RWPE2 (cell line): ENCODE measurements at regions not wholly inside any gene's neighbourhood (a gene's known extent, or its start where the extent isn't known, plus 50 kb on each side); places are given as distances from the start of the nearest gene placed in this dataset.

Experiments used
- ATAC-seq: fragments of 200-7000 bp; cut with Tn5 transposase; 3 replicates; pipeline ENCODE4 v1.9.1; 2021; ENCODE audit warnings: low read depth
- DNase-seq: peaks from one replicate; pipeline ENCODE4 v3.0.0-alpha.2; 2020; ENCODE audit warnings: low spot score
- H3K27ac ChIP-seq: fragments of 450-650 bp; 2 replicates; pipeline ENCODE4 v1.5.1; 2017; ENCODE audit warnings: mild to moderate bottlenecking; ENCODE audit not compliant: poor library complexity, severe bottlenecking
- H3K27me3 ChIP-seq: fragments of 250-450 bp; sonication (Bioruptor Pico); 2 replicates; pipeline ENCODE4 v1.5.1; 2021; ENCODE audit warnings: mild to moderate bottlenecking, moderate library complexity; ENCODE audit not compliant: insufficient read depth, poor library complexity, severe bottlenecking
- H3K36me3 ChIP-seq: fragments of 250-450 bp; sonication (Bioruptor Pico); 2 replicates; pipeline ENCODE4 v1.5.1; 2020; ENCODE audit warnings: low read depth, mild to moderate bottlenecking, moderate library complexity
- H3K4me1 ChIP-seq: fragments of 250-450 bp; sonication (Bioruptor Pico); 2 replicates; pipeline ENCODE4 v1.5.1; 2021; ENCODE audit warnings: mild to moderate bottlenecking, moderate library complexity; ENCODE audit not compliant: insufficient read depth, poor library complexity, severe bottlenecking
- H3K4me3 ChIP-seq: fragments of 250-450 bp; sonication (Bioruptor Pico); 2 replicates; pipeline ENCODE4 v1.5.1; 2021; ENCODE audit warnings: mild to moderate bottlenecking, moderate library complexity; ENCODE audit not compliant: severe bottlenecking
- H3K9me3 ChIP-seq: fragments of 250-450 bp; sonication (Bioruptor Pico); 2 replicates; pipeline ENCODE4 v1.5.1; 2021; ENCODE audit warnings: mild to moderate bottlenecking, moderate library complexity; ENCODE audit not compliant: severe bottlenecking
- TF ChIP-seq, protein P1 (sequence below): fragments of 450-650 bp; IDR thresholded peaks from one replicate; pipeline ENCODE4 v1.5.1; 2017; ENCODE audit warnings: mild to moderate bottlenecking, moderate library complexity; ENCODE audit not compliant: poor library complexity, severe bottlenecking

DNA sequence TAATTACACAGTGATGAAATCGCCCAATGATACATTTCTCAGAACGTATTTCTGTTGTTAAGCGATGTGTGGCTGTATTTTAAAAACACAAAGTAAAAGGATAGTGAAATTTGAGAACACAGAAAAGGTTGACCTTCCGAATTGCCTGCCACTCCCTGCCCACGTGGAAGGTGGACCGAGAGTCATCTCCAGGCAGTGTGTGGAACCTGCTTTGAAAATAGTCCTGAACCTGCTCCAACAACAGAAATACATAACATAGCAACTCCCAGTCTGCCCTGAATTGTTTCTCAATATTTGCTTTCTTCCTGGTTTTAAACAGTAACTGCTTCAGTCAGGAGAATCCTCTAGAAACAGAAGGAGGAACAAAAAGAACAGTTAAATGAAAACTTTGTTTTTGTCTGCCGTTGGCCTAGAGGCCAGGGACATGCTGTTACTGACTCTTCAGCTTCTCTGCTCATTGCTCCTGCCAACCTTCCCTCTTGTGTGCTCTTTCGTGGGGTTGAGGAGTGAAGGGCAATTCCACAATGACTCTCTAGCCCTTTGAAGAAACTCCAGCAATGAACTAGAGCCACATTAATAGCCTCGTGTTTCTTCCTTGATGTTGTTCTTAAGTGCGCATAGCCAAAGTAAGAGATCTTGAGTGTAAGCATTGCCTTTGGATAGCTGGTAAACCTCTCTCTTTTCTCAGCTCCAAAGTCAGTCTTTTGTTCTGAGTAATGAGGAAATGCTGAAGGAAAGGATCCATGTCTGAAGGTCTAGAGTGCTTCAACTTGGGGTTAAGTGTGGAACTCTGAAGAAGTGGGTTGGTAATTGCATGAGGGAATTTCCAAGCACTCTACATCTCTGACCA lies 452.5 kb upstream of the CCL2 start:
- no peaks in the 10 kb centered on the region for H3K4me1 ChIP-seq
- H3K36me3 ChIP-seq = no peaks in the 10 kb centered on the region
- DNase-seq (no peak), ATAC-seq (no peak)
- H3K27ac ChIP-seq = no peak overlapping the region
- TF ChIP-seq, protein P1, sequence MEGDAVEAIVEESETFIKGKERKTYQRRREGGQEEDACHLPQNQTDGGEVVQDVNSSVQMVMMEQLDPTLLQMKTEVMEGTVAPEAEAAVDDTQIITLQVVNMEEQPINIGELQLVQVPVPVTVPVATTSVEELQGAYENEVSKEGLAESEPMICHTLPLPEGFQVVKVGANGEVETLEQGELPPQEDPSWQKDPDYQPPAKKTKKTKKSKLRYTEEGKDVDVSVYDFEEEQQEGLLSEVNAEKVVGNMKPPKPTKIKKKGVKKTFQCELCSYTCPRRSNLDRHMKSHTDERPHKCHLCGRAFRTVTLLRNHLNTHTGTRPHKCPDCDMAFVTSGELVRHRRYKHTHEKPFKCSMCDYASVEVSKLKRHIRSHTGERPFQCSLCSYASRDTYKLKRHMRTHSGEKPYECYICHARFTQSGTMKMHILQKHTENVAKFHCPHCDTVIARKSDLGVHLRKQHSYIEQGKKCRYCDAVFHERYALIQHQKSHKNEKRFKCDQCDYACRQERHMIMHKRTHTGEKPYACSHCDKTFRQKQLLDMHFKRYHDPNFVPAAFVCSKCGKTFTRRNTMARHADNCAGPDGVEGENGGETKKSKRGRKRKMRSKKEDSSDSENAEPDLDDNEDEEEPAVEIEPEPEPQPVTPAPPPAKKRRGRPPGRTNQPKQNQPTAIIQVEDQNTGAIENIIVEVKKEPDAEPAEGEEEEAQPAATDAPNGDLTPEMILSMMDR = no peak
- H3K9me3 ChIP-seq = no peaks in the 10 kb centered on the region
- no peak overlapping the region for H3K4me3 ChIP-seq
- H3K27me3 ChIP-seq = peaks cover 13% of the 10 kb centered on the region

DNA sequence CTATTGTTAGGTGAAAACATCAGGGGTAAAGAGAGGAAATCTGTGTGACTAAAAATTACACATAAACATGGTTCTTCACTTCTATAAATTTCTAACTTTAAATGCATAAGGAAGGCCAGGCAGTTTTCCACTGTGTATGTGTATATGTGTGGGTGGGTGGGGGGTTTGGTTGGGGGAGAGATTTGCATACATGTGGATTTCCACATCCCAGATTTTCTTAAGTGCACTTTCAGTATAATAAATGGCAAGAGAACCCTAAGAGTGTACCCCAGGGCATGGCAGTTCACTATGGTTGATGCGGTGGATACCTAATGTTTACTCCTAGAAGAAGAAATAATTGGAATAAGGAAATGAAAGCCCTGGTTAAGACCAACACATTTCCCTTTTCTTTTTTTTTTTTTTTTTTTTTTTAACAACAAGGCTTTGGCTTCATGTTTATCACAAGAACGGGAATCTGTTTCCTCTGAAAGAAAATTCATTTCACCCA lies 451.8 kb upstream of the CCL2 start:
- Histone ChIP-seq H3K36me3 (no peaks in the 10 kb centered on the region), H3K4me3 (no peak overlapping the region), H3K4me1 (no peaks in the 10 kb centered on the region), H3K27me3 (peaks cover 13% of the 10 kb centered on the region), H3K27ac (no peak overlapping the region), H3K9me3 (no peaks in the 10 kb centered on the region)
- no peak for DNase-seq
- no peak for ATAC-seq
- TF ChIP-seq, protein P1 = no peak

DNA sequence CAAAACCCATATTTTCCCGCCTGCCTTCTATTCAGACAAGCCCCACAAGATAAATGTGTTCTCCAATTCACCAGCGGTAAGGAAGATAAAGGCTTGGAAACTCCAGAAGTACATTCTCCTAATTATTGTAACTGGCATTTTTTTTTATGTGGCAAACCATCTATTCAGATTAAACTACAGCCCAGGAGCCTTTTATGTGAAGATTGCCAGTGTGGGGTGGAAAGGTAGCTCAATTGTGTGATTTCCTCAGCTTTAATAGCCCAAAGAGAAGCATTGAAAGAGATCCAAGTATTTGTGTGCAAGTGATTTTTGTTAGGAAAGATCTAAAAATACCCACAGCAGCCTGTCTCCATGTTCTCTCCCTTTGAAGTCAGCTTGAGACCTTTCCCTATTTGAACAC lies 451.4 kb upstream of the CCL2 start:
- ATAC-seq (no peak), DNase-seq (no peak)
- Histone ChIP-seq H3K4me1 (no peaks in the 10 kb centered on the region), H3K9me3 (no peaks in the 10 kb centered on the region), H3K36me3 (no peaks in the 10 kb centered on the region), H3K4me3 (no peak overlapping the region), H3K27ac (no peak overlapping the region), H3K27me3 (peaks cover 13% of the 10 kb centered on the region)
- TF ChIP-seq, protein P1 = no peak

DNA sequence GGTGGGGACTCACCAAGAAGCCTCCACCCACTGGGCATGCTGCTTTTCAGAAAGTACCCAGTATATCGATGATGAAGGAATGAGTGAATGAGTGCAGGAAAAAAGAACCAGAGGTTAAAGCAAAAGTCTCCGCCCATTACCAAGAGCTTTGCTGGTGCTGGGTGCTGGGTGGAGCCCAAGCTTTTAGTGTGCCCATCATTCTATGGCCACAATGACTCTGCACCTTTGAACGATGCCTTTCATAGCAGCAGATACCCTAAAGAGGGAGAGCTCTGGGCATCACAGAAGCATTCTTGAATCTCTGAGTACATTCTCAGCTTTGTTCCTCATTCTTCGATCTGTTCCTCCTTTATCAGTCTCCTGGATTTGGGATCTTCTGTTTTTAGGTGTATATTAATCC lies 450.7 kb upstream of the CCL2 start:
- Histone ChIP-seq H3K4me1 (no peaks in the 10 kb centered on the region), H3K36me3 (no peaks in the 10 kb centered on the region), H3K9me3 (no peaks in the 10 kb centered on the region), H3K27me3 (peaks cover 13% of the 10 kb centered on the region), H3K4me3 (no peak overlapping the region), H3K27ac (no peak overlapping the region)
- DNase-seq = no peak
- no peak for ATAC-seq
- TF ChIP-seq, protein P1 = no peak

DNA sequence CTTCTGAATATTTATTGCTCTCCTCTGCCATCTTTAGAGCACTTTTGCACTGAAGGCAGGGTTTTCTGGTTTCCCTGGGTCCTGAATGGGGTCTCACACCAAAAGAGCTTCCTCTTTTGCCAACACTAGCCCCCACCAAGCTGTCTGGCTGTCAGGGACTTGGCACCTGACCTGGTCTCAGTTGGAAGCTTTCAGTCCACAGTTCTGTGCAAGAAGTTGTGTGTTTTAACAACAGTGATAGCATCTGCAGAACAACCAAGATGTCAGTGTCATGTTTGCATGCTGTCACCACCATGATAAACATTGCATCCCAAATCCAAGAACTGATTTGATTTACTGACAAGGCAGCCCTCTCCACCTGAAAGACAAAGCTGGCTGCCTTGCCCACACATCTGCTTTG lies 448.5 kb upstream of the CCL2 start:
- ATAC-seq (no peak), DNase-seq (no peak)
- Histone ChIP-seq H3K9me3 (no peaks in the 10 kb centered on the region), H3K4me1 (no peaks in the 10 kb centered on the region), H3K27ac (no peak overlapping the region), H3K36me3 (no peaks in the 10 kb centered on the region), H3K4me3 (no peak overlapping the region), H3K27me3 (peaks cover 8% of the 10 kb centered on the region)
- TF ChIP-seq, protein P1 = no peak
